ENCODE measurements at regions not wholly inside any gene's neighbourhood (a gene's known extent, or its start where the extent isn't known, plus 50 kb on each side); places are given as distances from the start of the nearest gene placed in this dataset.

- no TSS peak for BruUV-seq (replicated peaks)
Measured at GRCh38 chr3:22306454-22306853, 555.4 kb upstream of the ZNF385D start.

More at GRCh38 chr3:22306454-22306853, 555.4 kb upstream of the ZNF385D start:
- Histone ChIP-seq H3K4me2 (ENCODE audit: low read length) (no peak overlapping the region), H3K36me3 (ENCODE audit: control insufficient read depth in 1 of 2, insufficient read depth in 2 of 2, low read length in 2 of 2) (no peaks in the 10 kb centered on the region), H3K9me2 (ENCODE audit: insufficient read depth) (no peaks in the 10 kb centered on the region), H3K4me1 (ENCODE audit: control insufficient read depth in 1 of 2, insufficient read depth in 2 of 2, low read length in 2 of 2) (no peaks in the 10 kb centered on the region), H3K79me2 (ENCODE audit: insufficient read depth, low read length) (no peaks in the 10 kb centered on the region), H3K4me3 (replicated peaks in 1 of 2; ENCODE audit: low read depth in 1 of 2, low read length in 2 of 2) (no peak overlapping the region), H3K27ac (ENCODE audit: low read depth, low read length) (no peak overlapping the region), H3K27me3 (ENCODE audit: insufficient read depth, low read length) (no peaks in the 10 kb centered on the region), H2AFZ (ENCODE audit: low read depth, low read length, poor library complexity, severe bottlenecking) (no peak overlapping the region), H4K20me1 (ENCODE audit: insufficient read depth) (no peaks in the 10 kb centered on the region), H3K9ac (ENCODE audit: low read length) (no peak overlapping the region), H3K9me3 (ENCODE audit: control insufficient read depth in 1 of 2, insufficient read depth in 1 of 2, low read depth in 1 of 2, low read length in 2 of 2) (peaks cover 3 to 10% of the 10 kb centered on the region in 2 experiments; a peak in 3 of 4 replicates)
- no peak for ATAC-seq
- TF ChIP-seq, protein P1, sequence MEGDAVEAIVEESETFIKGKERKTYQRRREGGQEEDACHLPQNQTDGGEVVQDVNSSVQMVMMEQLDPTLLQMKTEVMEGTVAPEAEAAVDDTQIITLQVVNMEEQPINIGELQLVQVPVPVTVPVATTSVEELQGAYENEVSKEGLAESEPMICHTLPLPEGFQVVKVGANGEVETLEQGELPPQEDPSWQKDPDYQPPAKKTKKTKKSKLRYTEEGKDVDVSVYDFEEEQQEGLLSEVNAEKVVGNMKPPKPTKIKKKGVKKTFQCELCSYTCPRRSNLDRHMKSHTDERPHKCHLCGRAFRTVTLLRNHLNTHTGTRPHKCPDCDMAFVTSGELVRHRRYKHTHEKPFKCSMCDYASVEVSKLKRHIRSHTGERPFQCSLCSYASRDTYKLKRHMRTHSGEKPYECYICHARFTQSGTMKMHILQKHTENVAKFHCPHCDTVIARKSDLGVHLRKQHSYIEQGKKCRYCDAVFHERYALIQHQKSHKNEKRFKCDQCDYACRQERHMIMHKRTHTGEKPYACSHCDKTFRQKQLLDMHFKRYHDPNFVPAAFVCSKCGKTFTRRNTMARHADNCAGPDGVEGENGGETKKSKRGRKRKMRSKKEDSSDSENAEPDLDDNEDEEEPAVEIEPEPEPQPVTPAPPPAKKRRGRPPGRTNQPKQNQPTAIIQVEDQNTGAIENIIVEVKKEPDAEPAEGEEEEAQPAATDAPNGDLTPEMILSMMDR (IDR thresholded peaks at IDR 0.05 in 2 of 3, conservative IDR thresholded peaks at IDR 0.05 in 1 of 3; ENCODE audit: borderline replicate concordance in 1 of 3, insufficient read depth in 1 of 3, low read depth in 2 of 3, low read length in 2 of 3): no peak
- TF ChIP-seq CBX3 (IDR thresholded peaks at IDR 0.05; ENCODE audit: low read depth) (no peak), SRF (IDR thresholded peaks at IDR 0.05; ENCODE audit: low read depth) (no peak), ELF1 (IDR thresholded peaks at IDR 0.05; ENCODE audit: borderline replicate concordance, low read depth) (no peak), EZH2 (IDR thresholded peaks at IDR 0.05) (no peak), ZBTB33 (IDR thresholded peaks at IDR 0.05; ENCODE audit: extremely low read depth, insufficient replicate concordance, low read length) (no peak), FOSL1 (IDR thresholded peaks at IDR 0.05; ENCODE audit: low read depth) (no peak)
- TF ChIP-seq, protein P2, sequence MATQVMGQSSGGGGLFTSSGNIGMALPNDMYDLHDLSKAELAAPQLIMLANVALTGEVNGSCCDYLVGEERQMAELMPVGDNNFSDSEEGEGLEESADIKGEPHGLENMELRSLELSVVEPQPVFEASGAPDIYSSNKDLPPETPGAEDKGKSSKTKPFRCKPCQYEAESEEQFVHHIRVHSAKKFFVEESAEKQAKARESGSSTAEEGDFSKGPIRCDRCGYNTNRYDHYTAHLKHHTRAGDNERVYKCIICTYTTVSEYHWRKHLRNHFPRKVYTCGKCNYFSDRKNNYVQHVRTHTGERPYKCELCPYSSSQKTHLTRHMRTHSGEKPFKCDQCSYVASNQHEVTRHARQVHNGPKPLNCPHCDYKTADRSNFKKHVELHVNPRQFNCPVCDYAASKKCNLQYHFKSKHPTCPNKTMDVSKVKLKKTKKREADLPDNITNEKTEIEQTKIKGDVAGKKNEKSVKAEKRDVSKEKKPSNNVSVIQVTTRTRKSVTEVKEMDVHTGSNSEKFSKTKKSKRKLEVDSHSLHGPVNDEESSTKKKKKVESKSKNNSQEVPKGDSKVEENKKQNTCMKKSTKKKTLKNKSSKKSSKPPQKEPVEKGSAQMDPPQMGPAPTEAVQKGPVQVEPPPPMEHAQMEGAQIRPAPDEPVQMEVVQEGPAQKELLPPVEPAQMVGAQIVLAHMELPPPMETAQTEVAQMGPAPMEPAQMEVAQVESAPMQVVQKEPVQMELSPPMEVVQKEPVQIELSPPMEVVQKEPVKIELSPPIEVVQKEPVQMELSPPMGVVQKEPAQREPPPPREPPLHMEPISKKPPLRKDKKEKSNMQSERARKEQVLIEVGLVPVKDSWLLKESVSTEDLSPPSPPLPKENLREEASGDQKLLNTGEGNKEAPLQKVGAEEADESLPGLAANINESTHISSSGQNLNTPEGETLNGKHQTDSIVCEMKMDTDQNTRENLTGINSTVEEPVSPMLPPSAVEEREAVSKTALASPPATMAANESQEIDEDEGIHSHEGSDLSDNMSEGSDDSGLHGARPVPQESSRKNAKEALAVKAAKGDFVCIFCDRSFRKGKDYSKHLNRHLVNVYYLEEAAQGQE (IDR thresholded peaks at IDR 0.05; ENCODE audit: low read depth): no peak
- ChIA-PET POLR2A (no interaction called here), CTCF (no interaction called here), RAD21 (ENCODE audit: low non-redundant PET in 1 of 2, low total read pairs in 2 of 2, uncharacterized antibody in 2 of 2, unreplicated experiment in 2 of 2) (no interaction called here)
- no peak for DNase-seq (ENCODE audit: low read depth, low spot score)
- intact Hi-C loops (cut with micrococcal nuclease): no loop called here
